GM19351 (cell line): ENCODE measurements at regions not wholly inside any gene's neighbourhood (a gene's known extent, or its start where the extent isn't known, plus 50 kb on each side); places are given as distances from the start of the nearest gene placed in this dataset.

Experiments used
- ATAC-seq: cut with Tn5 transposase; IDR thresholded peaks from one replicate; pipeline ENCODE4 v1.9.1; 2021; ENCODE audit warnings: mild to moderate bottlenecking, moderate library complexity; ENCODE audit not compliant: unreplicated experiment

GRCh38 chr2:455015-455705 is 167.3 kb upstream of the ALKAL2 start:
- ATAC-seq, result peak; percentile 63

GRCh38 chr2:453132-453531 is 165.2 kb upstream of the ALKAL2 start:
- ATAC-seq, result no peak

GRCh38 chr2:451495-451894 is 163.6 kb upstream of the ALKAL2 start:
- ATAC-seq, result no peak

DNA sequence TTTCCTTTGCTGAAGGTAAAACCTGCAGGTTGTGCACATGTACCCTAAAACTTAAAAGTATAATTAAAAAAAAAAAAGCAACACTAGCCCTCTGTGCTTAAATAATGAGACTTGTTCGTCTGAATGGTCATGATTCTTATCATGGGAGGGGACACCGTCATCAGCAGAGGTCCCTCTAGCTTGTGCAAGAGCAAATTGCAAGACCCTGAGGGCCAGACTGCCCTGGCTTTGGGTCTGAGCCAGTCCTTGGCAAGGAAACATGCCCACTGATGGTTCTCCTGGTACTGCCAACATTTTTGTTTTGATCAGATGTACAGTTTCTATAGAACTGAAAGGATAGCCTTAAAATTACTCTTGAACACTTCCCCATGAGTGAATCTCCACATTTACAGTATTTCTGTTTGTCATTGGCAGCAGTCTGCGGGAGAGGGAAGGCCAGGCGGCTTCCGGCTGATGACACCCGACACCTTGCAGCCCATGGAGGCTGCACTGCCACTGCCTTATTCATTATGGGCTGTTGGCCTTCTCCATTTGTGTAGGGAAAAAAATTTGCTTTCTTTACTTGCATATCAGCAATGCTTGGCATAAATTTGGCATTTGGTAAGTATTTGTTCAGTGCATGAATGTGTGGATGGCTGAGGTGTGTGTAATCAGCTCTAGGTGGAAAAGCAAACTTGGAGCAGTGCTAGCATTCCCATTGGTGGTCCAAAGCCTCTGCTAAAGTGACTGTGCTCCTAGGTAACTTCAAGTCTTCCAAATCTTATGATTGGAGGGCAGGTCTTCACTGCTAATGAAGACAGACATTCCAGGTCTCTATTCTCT is 161.6 kb upstream of the ALKAL2 start:
- no peak for ATAC-seq

DNA sequence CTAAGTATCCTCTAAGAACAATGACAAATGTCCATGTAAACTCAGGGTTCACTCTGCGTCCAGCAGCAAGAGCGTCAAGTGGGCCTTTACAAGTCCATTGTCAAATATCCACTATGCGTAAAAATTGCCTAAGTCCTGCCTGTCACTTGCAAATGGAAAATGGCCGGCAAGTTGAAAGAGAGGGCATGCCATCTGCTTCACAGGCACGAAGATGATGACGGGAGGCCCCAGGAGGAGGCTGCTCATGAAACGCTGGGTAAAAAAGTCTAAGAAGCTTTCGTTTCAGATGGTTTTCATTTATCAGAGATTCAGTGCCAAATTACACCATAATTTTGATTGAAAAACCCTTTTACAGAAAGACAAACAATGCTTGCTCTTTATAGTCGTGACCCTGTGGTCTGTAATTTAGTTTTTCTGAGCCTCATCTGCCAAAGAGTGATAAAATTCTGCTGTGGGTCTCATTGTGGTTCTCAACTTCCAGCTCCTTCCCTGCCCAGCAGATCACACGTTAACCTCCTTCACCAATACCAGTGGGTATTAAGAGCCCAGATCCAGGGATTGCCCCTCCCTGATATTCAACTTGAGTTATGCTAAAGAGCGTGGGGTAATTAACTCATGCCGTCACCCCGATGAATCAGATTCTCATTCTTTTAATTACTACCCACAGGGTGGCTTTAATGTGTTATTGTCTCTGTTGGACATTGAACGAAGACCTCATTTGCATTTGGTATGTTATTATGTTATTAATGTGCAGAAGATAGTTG is 160.2 kb upstream of the ALKAL2 start:
- ATAC-seq, result no peak

GRCh38 chr2:446963-447530 is 159.2 kb upstream of the ALKAL2 start:
- ATAC-seq, result no peak

DNA sequence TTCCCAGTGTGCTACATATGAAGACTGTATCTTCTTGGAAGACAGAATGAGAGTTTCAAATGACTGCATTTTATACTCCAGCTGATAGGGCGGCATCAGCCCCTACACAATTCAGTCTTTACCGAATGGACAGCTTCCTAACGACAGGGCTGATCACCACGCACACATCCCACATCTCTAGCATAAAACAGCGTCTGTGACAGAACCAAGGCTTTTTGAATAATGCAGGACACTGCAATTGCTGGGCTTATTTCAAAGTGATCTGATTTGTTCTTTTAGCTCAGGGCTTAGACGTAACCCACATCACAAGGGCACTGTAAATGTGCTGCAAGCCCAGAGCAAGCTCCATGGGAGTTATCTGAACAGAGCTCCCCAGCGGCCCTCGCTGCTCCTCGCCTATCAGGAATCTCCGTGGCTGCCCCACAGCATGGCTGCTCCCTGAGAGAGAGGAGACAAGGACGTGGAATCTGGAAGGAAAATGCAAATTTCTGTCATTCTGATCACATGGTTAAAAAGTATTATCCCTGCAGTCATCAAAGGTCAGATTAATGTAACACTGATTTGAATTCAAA is 158.5 kb upstream of the ALKAL2 start:
- ATAC-seq, result no peak

DNA sequence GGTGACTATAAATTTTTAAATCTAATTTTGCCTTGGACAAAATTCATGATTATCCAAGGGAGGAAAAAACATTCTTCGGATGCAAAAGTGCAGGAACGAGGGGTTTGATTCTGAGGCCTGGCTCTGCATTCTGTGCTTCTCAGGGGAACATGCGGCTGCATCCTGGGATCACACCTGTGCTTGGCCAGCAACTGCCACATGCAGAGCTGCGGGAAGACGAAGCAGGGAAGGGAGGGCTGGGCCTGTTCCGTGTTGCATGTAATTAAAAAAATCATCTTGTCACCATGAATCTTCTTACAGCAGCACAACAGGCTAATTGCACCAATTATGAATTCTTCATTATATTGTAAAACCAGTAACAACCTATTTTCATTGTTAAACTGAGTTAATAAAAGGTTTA is 158.0 kb upstream of the ALKAL2 start:
- ATAC-seq, result no peak

GRCh38 chr2:444937-445884 is 157.3 kb upstream of the ALKAL2 start:
- ATAC-seq, result no peak

GRCh38 chr2:443741-444140 is 155.8 kb upstream of the ALKAL2 start:
- ATAC-seq, result no peak

DNA sequence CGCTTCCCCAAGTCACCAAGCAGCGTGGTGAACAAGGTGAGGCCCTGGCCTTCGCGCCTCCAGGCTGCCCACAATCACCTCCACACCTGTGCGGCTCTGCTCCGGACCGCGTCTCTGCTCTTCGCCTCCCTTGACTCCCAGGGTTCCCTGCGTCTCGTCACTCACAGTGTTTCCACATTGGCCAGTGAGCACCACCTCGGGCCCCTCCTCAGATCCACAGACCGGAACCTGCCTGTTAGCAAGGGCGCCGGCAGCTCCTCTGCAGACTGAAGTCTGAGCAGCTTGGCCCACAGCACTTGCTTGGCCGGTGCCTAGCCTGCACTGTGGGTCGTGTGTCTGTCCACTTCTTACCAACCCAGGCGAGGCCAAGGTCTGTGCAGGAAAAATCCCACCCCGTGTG is 155.3 kb upstream of the ALKAL2 start:
- ATAC-seq, result no peak

DNA sequence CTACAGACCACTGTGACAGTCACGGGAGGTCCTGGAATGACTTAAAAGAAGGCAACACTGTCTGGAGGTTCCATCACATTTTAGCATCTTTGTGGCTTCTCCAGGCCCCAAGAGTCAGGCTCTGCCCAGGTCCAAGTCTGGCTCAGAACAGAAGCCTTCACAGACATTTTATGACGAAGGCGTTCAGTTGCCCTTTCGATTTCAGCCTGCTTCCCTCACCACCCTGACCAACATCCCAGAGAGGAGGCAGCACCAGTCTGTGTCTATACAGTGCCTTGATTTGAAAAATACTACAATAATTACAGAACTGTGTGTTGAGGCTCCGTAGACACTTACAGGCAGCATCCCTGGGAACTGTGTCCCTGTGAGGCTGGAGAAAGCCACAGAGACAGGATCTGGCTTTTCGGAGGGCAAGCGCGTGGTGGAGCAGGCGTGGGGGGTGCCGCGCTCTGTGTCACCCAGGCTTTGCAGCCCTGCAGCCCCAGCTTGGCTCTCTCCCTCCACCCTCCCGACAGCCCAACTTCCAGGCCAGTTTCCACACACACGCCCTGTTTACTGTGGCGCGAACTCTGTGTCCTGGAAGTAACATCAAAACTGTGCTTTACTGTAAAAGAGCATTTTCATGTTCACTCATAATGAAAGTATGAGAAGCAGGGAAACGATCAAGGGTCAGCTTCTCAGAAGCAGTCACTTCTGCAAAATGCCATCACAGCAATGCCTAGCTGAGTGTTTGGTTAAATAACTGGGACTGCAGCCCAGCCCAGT is 153.5 kb upstream of the ALKAL2 start:
- ATAC-seq, result peak; percentile 65

- ATAC-seq, result no peak
These were observed 152.5 kb upstream of the ALKAL2 start for GRCh38 chr2:440403-440740.

DNA sequence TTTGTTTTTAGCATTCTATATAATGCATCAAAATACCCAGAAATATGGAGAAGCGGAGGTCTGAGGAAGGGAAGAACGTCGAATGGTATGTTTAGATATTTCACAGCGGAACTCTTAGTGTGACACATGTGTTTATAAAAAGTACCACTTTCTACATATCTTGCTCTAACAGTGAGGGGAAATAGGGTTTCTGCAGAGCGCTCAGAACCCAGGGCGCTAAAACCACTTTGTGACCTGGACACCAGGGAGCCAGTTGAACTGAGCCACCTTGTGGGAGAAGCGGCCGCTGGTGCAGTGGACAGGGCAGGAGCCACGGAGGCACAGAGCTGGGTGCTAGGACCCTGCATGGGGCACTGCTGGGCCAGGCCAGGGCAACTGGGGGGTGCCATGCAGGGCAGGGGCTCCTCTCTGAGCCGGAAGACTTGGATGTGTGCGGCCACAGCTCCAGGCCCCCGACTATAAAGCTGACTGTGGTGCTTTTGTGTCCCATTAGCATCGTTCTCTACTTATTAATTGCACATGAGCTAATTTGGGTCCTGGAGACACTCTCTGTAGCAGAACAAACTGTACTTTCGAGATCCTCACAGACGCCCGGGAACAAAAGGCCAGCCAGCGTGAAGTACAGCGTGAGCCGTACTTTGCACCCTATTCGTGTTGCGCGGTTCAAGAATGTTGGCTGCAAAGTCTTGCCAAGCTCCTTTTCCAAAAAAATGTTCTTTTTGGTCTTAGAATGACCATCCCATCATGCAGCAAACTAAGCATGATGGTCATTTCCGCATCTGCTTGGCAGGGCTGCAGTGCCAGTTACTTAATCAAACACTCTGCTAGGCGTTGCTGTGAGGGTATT is 151.9 kb upstream of the ALKAL2 start:
- ATAC-seq, result no peak

GRCh38 chr2:439077-439476 is 151.2 kb upstream of the ALKAL2 start:
- no peak for ATAC-seq

GRCh38 chr2:437756-438393 is 150.0 kb upstream of the ALKAL2 start:
- peak; percentile 95 for ATAC-seq

DNA sequence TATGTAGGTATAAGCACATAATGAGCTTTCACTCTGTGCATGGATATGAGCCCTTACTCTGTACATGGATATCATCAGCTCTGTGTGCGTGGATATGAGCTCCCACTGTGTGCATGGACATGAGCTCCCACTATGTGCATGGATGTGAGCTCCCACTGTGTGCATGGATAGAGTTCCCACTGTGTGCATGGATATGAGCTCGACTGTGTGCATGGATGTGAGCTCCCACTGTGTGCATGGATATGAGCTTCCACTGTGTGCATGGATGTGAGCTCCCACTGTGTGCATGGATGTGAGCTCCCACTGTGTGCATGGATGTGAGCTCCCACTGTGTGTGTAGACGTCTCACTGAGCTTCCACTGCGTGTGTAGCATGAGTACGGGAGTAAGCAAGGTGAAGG is 149.3 kb upstream of the ALKAL2 start:
- ATAC-seq, result no peak

GRCh38 chr2:436205-436604 is 148.3 kb upstream of the ALKAL2 start:
- no peak for ATAC-seq
